IMR-90 (cell line): ENCODE measurements at regions not wholly inside any gene's neighbourhood (a gene's known extent, or its start where the extent isn't known, plus 50 kb on each side); places are given as distances from the start of the nearest gene placed in this dataset.

Experiments
- ATAC-seq: fragments of 200-7000 bp; cut with Tn5 transposase; 2 replicates; pipeline ENCODE4 v1.9.1; 2020; ENCODE audit warnings: low read depth, mild to moderate bottlenecking, moderate library complexity
- BruUV-seq: library from RNA; stranded (reverse); fragments of 400-500 nt; replicated peaks from 2 replicates; lab custom pipeline; 2021; lab: Mats Ljungman, UMichigan
- CTCF ChIA-PET: fragments of 300-600 bp; formaldehyde crosslinking; extraction: SDS; loops from one replicate; lab custom pipeline; 2021; ENCODE audit warnings: antibody characterized with exemption; lab: Yijun Ruan, JAX
- POLR2A ChIA-PET: fragments of 300-600 bp; sonication (Branson Sonifier 250); formaldehyde crosslinking; loops from one replicate; lab custom pipeline; 2022; ENCODE audit warnings: antibody characterized with exemption; ENCODE audit not compliant: unreplicated experiment; lab: Charles Lee
- DNase-seq: peaks from one replicate; pipeline ENCODE4 v3.0.0; 2013
- H2AFZ ChIP-seq: replicated peaks from 2 replicates; pipeline ENCODE3; 2013; ENCODE audit warnings: low read length, mild to moderate bottlenecking; ENCODE audit not compliant: poor library complexity
- H2AK5ac ChIP-seq: 2 replicates; pipeline ENCODE4 v1.6.1; 2013; ENCODE audit warnings: low read depth, low read length, inconsistent platforms
- H2AK9ac ChIP-seq: replicated peaks from 2 replicates; pipeline ENCODE3; 2013; ENCODE audit warnings: mild to moderate bottlenecking, low read depth, low read length, moderate library complexity; ENCODE audit not compliant: poor library complexity
- H2BK120ac ChIP-seq: 2 replicates; pipeline ENCODE4 v1.6.1; 2013; ENCODE audit warnings: low read depth, low read length, inconsistent platforms
- H2BK15ac ChIP-seq: 3 replicates; pipeline ENCODE4 v1.6.1; 2013; ENCODE audit warnings: low read depth, low read length, inconsistent platforms
- H2BK20ac ChIP-seq: 2 replicates; pipeline ENCODE4 v1.6.1; 2013; ENCODE audit warnings: low read depth, mild to moderate bottlenecking, inconsistent platforms, low read length, moderate library complexity
- H2BK5ac ChIP-seq: 2 replicates; pipeline ENCODE4 v1.6.1; 2013; ENCODE audit warnings: mild to moderate bottlenecking, low read depth, low read length, inconsistent platforms; ENCODE audit not compliant: poor library complexity, severe bottlenecking
- H3K14ac ChIP-seq: replicated peaks from 2 replicates; pipeline ENCODE4 v1.6.1; 2013; ENCODE audit warnings: low read depth, low read length, inconsistent platforms
- H3K18ac ChIP-seq: 2 replicates; pipeline ENCODE4 v1.6.1; 2013; ENCODE audit warnings: low read depth, low read length, control low read depth
- H3K23ac ChIP-seq: 2 replicates; pipeline ENCODE4 v1.6.1; 2013; ENCODE audit warnings: low read depth, low read length, inconsistent platforms
- H3K27ac ChIP-seq: 2 replicates; pipeline ENCODE4 v1.5.1; 2013; ENCODE audit warnings: mild to moderate bottlenecking, control low read depth, low read length; ENCODE audit not compliant: insufficient read depth
- H3K27me3 ChIP-seq: 2 replicates; pipeline ENCODE4 v1.6.1; 2013; ENCODE audit warnings: low read length; ENCODE audit not compliant: control insufficient read depth, insufficient read depth
- H3K36me3 ChIP-seq: 2 replicates; pipeline ENCODE4 v1.6.1; 2013; ENCODE audit warnings: low read length, mixed read lengths; ENCODE audit not compliant: control insufficient read depth, insufficient read depth
- H3K4ac ChIP-seq: 2 replicates; pipeline ENCODE4 v1.6.1; 2013; ENCODE audit warnings: low read depth, low read length, inconsistent platforms
- H3K4me1 ChIP-seq: 2 replicates; pipeline ENCODE4 v1.6.1; 2013; ENCODE audit warnings: low read length, mixed read lengths; ENCODE audit not compliant: control insufficient read depth, insufficient read depth
- H3K4me2 ChIP-seq: 2 replicates; pipeline ENCODE4 v1.6.1; 2013; ENCODE audit warnings: low read depth, mild to moderate bottlenecking, control low read depth, low read length, moderate library complexity
- H3K4me3 ChIP-seq: 2 replicates; pipeline ENCODE4 v1.5.1; 2013; ENCODE audit warnings: low read depth, mild to moderate bottlenecking, control low read depth, low read length, moderate library complexity; ENCODE audit not compliant: insufficient read depth
- H3K56ac ChIP-seq: 2 replicates; pipeline ENCODE4 v1.6.1; 2013; ENCODE audit warnings: low read length, inconsistent platforms; ENCODE audit not compliant: insufficient read depth; ENCODE audit errors: extremely low read depth
- H3K79me1 ChIP-seq, 2 experiments: 2 replicates each; pipeline ENCODE4 v1.6.1; 2013; ENCODE audit warnings: low read length in 2 of 2, inconsistent platforms in 1 of 2, low read depth in 1 of 2
- H3K9ac ChIP-seq: 2 replicates; pipeline ENCODE4 v1.6.1; 2013; ENCODE audit warnings: low read depth, low read length, control low read depth
- H3K9me1 ChIP-seq: 2 replicates; pipeline ENCODE4 v1.6.1; 2013; ENCODE audit warnings: low read length, inconsistent platforms; ENCODE audit not compliant: insufficient read depth
- H3K9me3 ChIP-seq: 2 replicates; pipeline ENCODE4 v1.6.1; 2013; ENCODE audit warnings: low read length; ENCODE audit not compliant: control insufficient read depth, insufficient read depth
- H4K20me1 ChIP-seq: 2 replicates; pipeline ENCODE4 v1.6.1; 2013; ENCODE audit warnings: low read length, inconsistent platforms; ENCODE audit not compliant: insufficient read depth
- H4K5ac ChIP-seq: 2 replicates; pipeline ENCODE4 v1.6.1; 2013; ENCODE audit warnings: mild to moderate bottlenecking, low read depth, low read length, control low read depth
- H4K8ac ChIP-seq, 2 experiments: 2 replicates each; pipeline ENCODE4 v1.6.1; 2013; ENCODE audit warnings: low read depth in 2 of 2, low read length in 2 of 2, control low read depth in 1 of 2, inconsistent platforms in 1 of 2
- H4K91ac ChIP-seq: 2 replicates; pipeline ENCODE4 v1.6.1; 2013; ENCODE audit warnings: low read depth, low read length, inconsistent platforms; ENCODE audit not compliant: insufficient read depth
- CHD1 ChIP-seq: IDR thresholded peaks from 2 replicates; pipeline ENCODE4 v1.6.1; 2012; ENCODE audit warnings: low read depth, low read length, improper control_type of control experiment
- FOS ChIP-seq: fragments of 150-350 bp; IDR thresholded peaks from 2 replicates; pipeline ENCODE4 v1.6.1; 2016; ENCODE audit warnings: low read depth, low read length
- MXI1 ChIP-seq: IDR thresholded peaks from 2 replicates; pipeline ENCODE4 v1.6.1; 2012; ENCODE audit warnings: low read depth, mild to moderate bottlenecking, low read length, moderate library complexity, borderline replicate concordance
- NFE2L2 ChIP-seq: fragments of 150-350 bp; IDR thresholded peaks from 2 replicates; pipeline ENCODE4 v1.6.1; 2016; ENCODE audit warnings: low read depth, mild to moderate bottlenecking, low read length
- POLR2A ChIP-seq: IDR thresholded peaks from 2 replicates; pipeline ENCODE4 v1.6.1; 2012; ENCODE audit warnings: mild to moderate bottlenecking, low read depth, low read length
- SMC3 ChIP-seq: fragments of 150-350 bp; IDR thresholded peaks from 2 replicates; pipeline ENCODE4 v1.6.1; 2016; ENCODE audit warnings: low read depth, mild to moderate bottlenecking, antibody characterized with exemption, low read length, moderate library complexity
- WGBS, 2 experiments: methylation state at CpG; one replicate each; pipeline versions ENCODE4 v1.1.5 to v1.1.7; 2013; ENCODE audit warnings: missing lambda C conversion rate in 2 of 2; ENCODE audit not compliant: insufficient read length in 1 of 2; ENCODE audit errors: extremely low coverage in 2 of 2; 5-methylcytosine and 5-hydroxymethylcytosine counted together
- dilution Hi-C: fragments of 300-500 bp; cut with HindIII; formaldehyde crosslinking; loops from one replicate; pipeline ENCODE4 v1.14.3; 2018; ENCODE audit warnings: low sequenced_read_pairs; ENCODE audit not compliant: unreplicated experiment
- in situ Hi-C: fragments of 300-500 bp; cut with MboI; formaldehyde crosslinking; loops from 3 replicates; pipeline ENCODE4 v1.14.3; 2019; ENCODE audit warnings: low sequenced_read_pairs, inconsistent platforms, mixed read lengths
- intact Hi-C: fragments of 100-400 bp; cut with micrococcal nuclease; formaldehyde crosslinking; loops from 2 replicates; pipeline ENCODE4 v1.10.0; 2022
- TF ChIP-seq, protein P1 (sequence below): conservative IDR thresholded peaks from 2 replicates; pipeline ENCODE4 v1.5.1; 2012; ENCODE audit warnings: mild to moderate bottlenecking, low read depth, low read length, improper control_type of control experiment
- TF ChIP-seq, protein P2 (sequence below): fragments of 150-350 bp; IDR thresholded peaks from 2 replicates; pipeline ENCODE4 v1.6.1; 2017; ENCODE audit warnings: mild to moderate bottlenecking, antibody characterized with exemption, low read length, low read depth
- TF ChIP-seq, protein P3 (sequence below): fragments of 150-350 bp; IDR thresholded peaks from 2 replicates; pipeline ENCODE4 v1.6.1; 2016; ENCODE audit warnings: low read depth, mild to moderate bottlenecking, low read length, moderate library complexity, borderline replicate concordance

DNA sequence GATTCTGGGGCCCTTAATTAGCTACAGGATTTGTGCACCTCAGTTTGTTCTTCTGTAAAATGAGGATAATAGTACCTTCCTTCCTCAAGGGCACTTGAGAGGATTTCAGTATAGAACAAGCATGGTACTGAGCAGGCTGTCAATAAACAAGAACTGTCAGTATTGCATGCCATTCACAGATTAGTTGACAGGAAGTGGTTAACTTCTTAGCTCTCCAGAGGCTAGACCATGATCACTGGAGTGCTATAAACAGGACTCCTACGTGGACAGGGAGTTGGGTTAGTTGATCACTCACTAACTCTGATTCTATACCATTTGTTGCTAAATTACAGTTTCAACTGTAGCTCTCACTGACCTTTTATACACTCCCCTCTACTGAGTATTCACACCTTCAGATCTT, 126.2 kb upstream of the DAB1 start:
- dilution Hi-C loops = no loop called here
- Histone ChIP-seq H4K5ac (no peak overlapping the region), H3K4ac (no peak overlapping the region), H3K56ac (no peak overlapping the region), H3K27me3 (no peaks in the 10 kb centered on the region; the same call in 1 of the 2 replicates), H3K36me3 (no peaks in the 10 kb centered on the region), H3K18ac (no peak overlapping the region), H3K4me2 (no peak overlapping the region), H3K9ac (no peak overlapping the region), H2AK5ac (no peak overlapping the region), H4K8ac (no peak overlapping the region), H3K9me3 (no peaks in the 10 kb centered on the region), H3K9me1 (no peaks in the 10 kb centered on the region), H2AK9ac (no peak overlapping the region), H3K14ac (no peak overlapping the region), H2BK120ac (no peak overlapping the region), H3K27ac (no peak overlapping the region), H3K79me1 (no peaks in the 10 kb centered on the region), H2BK20ac (no peak overlapping the region), H3K4me3 (no peak overlapping the region), H2BK5ac (no peak overlapping the region), H3K23ac (no peak overlapping the region), H4K20me1 (no peaks in the 10 kb centered on the region), H2BK15ac (no peak overlapping the region), H3K4me1 (no peaks in the 10 kb centered on the region), H2AFZ (no peak overlapping the region), H4K91ac (no peak overlapping the region)
- intact Hi-C loops = no loop called here
- ChIA-PET POLR2A (no interaction called here), CTCF (no interaction called here)
- BruUV-seq = no TSS peak
- ATAC-seq = no peak
- DNase-seq = no peak
- TF ChIP-seq POLR2A = no peak
- no peak for TF ChIP-seq SMC3
- TF ChIP-seq, protein P1, sequence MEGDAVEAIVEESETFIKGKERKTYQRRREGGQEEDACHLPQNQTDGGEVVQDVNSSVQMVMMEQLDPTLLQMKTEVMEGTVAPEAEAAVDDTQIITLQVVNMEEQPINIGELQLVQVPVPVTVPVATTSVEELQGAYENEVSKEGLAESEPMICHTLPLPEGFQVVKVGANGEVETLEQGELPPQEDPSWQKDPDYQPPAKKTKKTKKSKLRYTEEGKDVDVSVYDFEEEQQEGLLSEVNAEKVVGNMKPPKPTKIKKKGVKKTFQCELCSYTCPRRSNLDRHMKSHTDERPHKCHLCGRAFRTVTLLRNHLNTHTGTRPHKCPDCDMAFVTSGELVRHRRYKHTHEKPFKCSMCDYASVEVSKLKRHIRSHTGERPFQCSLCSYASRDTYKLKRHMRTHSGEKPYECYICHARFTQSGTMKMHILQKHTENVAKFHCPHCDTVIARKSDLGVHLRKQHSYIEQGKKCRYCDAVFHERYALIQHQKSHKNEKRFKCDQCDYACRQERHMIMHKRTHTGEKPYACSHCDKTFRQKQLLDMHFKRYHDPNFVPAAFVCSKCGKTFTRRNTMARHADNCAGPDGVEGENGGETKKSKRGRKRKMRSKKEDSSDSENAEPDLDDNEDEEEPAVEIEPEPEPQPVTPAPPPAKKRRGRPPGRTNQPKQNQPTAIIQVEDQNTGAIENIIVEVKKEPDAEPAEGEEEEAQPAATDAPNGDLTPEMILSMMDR = no peak
- no peak for TF ChIP-seq CHD1
- no peak for TF ChIP-seq MXI1
- no peak for TF ChIP-seq FOS
- TF ChIP-seq, protein P2, sequence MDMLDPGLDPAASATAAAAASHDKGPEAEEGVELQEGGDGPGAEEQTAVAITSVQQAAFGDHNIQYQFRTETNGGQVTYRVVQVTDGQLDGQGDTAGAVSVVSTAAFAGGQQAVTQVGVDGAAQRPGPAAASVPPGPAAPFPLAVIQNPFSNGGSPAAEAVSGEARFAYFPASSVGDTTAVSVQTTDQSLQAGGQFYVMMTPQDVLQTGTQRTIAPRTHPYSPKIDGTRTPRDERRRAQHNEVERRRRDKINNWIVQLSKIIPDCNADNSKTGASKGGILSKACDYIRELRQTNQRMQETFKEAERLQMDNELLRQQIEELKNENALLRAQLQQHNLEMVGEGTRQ = no peak
- TF ChIP-seq NFE2L2 = no peak
- TF ChIP-seq, protein P3, sequence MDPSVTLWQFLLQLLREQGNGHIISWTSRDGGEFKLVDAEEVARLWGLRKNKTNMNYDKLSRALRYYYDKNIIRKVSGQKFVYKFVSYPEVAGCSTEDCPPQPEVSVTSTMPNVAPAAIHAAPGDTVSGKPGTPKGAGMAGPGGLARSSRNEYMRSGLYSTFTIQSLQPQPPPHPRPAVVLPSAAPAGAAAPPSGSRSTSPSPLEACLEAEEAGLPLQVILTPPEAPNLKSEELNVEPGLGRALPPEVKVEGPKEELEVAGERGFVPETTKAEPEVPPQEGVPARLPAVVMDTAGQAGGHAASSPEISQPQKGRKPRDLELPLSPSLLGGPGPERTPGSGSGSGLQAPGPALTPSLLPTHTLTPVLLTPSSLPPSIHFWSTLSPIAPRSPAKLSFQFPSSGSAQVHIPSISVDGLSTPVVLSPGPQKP = no peak
- WGBS, 2 experiments = no CpG with 5 or more reads among the region's 1 CpG
- in situ Hi-C loops = no loop called here
